Left lung (tissue), 4 donors: ENCODE measurements at regions not wholly inside any gene's neighbourhood (a gene's known extent, or its start where the extent isn't known, plus 50 kb on each side); places are given as distances from the start of the nearest gene placed in this dataset.

Source experiments
- ATAC-seq: fragments of 200-7000 bp; cut with Tn5 transposase; one replicate; pipeline ENCODE4 v1.9.1; 2020; ENCODE audit warnings: moderate library complexity
- DNase-seq, 4 donors: peaks; one replicate each; pipeline ENCODE4 v3.0.0-alpha.2; 2013 to 2020
- H3K27ac ChIP-seq, 2 donors: fragments of 200-600 bp; sonication (generic) in 1 of 2; one replicate each; pipeline versions ENCODE4 v1.5.0 to v1.8.0; 2020 to 2021
- H3K27me3 ChIP-seq, 2 donors: fragments of 200-600 bp; sonication (generic) in 1 of 2; one replicate each; pipeline versions ENCODE4 v1.5.0 to v1.8.0; 2020 to 2021
- H3K36me3 ChIP-seq, 2 donors: fragments of 200-600 bp; sonication (generic) in 1 of 2; one replicate each; pipeline versions ENCODE4 v1.5.0 to v1.8.0; 2020 to 2021
- H3K4me1 ChIP-seq, 2 donors: fragments of 200-600 bp; one replicate each; pipeline ENCODE4 v1.8.0; 2021
- H3K4me3 ChIP-seq, 2 donors: fragments of 200-600 bp; sonication (generic) in 1 of 2; one replicate each; pipeline versions ENCODE4 v1.5.0 to v1.8.0; 2020 to 2021; ENCODE audit warnings: mild to moderate bottlenecking in 1 of 2
- H3K9me3 ChIP-seq, 2 donors: fragments of 200-600 bp; sonication (generic) in 1 of 2; one replicate each; pipeline versions ENCODE4 v1.5.0 to v1.8.0; 2020 to 2021
- intact Hi-C, 2 donors: fragments of 100-400 bp; cut with DNase I; formaldehyde crosslinking; loops; one replicate each; pipeline versions ENCODE4 v1.11.2 to v1.14.2; 2022
- TF ChIP-seq, protein P1 (sequence below), 2 donors: fragments of 200-600 bp; sonication (generic) in 1 of 2; IDR thresholded peaks; one replicate each; pipeline versions ENCODE4 v1.5.0 to v1.8.0; 2021; ENCODE audit warnings: antibody characterized with exemption in 2 of 2
- donor health status: DM: no; HTN: yes; CAD: no.
- donor health status: DM: no; HTN: no; CAD: no.

- H3K27ac ChIP-seq = no peak overlapping the region
- H3K9me3 ChIP-seq = peaks cover 0 to 4% of the 10 kb centered on the region in 2 donors
- H3K36me3 ChIP-seq = no peaks in the 10 kb centered on the region
- no peaks in the 10 kb centered on the region for H3K4me1 ChIP-seq
- H3K4me3 ChIP-seq = no peak overlapping the region
- ATAC-seq (no peak), DNase-seq (no peak)
- intact Hi-C loops = no loop called here
- H3K27me3 ChIP-seq = no peaks in the 10 kb centered on the region
- TF ChIP-seq, protein P1, sequence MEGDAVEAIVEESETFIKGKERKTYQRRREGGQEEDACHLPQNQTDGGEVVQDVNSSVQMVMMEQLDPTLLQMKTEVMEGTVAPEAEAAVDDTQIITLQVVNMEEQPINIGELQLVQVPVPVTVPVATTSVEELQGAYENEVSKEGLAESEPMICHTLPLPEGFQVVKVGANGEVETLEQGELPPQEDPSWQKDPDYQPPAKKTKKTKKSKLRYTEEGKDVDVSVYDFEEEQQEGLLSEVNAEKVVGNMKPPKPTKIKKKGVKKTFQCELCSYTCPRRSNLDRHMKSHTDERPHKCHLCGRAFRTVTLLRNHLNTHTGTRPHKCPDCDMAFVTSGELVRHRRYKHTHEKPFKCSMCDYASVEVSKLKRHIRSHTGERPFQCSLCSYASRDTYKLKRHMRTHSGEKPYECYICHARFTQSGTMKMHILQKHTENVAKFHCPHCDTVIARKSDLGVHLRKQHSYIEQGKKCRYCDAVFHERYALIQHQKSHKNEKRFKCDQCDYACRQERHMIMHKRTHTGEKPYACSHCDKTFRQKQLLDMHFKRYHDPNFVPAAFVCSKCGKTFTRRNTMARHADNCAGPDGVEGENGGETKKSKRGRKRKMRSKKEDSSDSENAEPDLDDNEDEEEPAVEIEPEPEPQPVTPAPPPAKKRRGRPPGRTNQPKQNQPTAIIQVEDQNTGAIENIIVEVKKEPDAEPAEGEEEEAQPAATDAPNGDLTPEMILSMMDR (IDR thresholded peaks at IDR 0.05) = no peak
These were observed 121.8 kb downstream of the TBXT start for GRCh38 chr6:166045860-166046200.

DNA sequence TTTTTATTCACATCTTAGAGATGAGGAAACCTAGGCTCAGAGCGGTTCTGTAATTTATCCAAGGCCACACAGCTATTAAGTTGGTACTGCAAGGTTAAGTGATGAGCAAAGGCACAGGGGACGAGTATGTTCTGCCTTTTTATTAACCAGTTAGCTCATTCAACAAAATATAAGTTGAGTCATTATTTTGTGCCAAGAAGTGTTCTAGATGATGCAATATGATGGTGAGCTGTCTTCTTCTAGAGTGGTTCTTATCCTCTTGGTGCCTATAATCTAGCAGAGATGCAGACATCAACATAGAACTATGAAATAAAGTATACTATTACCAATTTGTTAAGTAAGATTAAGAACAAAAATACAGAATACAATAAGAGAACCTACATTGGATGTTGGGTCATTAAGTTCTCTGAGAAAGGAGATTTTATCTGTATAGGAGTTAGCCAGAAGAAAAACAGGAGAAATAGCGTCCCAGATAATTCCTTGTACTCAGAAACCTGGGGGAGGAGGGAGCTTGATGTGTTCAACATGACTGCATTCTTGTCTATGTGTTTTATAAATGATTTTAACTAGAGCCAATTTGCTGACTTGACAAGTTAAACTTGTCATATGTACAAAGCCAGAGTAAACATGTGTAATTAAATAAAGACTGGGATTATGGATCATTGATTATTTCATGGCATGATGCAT lies 122.3 kb downstream of the TBXT start:
- H3K27me3 ChIP-seq = no peaks in the 10 kb centered on the region
- TF ChIP-seq, protein P1 (IDR thresholded peaks at IDR 0.05) = no peak
- intact Hi-C loops = no loop called here
- ATAC-seq = no peak
- H3K9me3 ChIP-seq = no peaks in the 10 kb centered on the region
- DNase-seq = no peak
- no peaks in the 10 kb centered on the region for H3K4me1 ChIP-seq
- no peak overlapping the region for H3K27ac ChIP-seq
- H3K4me3 ChIP-seq = no peak overlapping the region
- H3K36me3 ChIP-seq = no peaks in the 10 kb centered on the region

DNA sequence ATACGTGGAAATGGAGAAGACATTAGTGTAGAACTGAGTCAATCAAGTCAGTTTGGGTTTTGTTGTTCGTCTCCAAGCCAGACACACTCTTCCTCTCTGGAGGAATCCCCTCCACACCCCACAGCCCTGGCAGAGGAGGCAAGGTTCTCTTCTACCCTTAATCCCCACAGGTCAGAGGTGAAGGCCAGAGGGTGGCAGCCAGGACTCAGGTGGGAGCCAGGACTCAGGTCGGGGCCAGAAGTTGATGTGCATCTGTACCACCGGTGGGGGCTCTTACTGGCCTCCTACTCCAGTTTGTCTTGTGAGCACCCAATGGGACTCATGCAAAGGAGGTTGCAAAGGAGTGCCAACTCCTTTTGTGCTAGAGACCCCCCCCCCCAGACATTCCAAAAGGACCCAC lies 126.4 kb downstream of the TBXT start:
- H3K36me3 ChIP-seq = no peaks in the 10 kb centered on the region
- no peaks in the 10 kb centered on the region for H3K27me3 ChIP-seq
- intact Hi-C loops = no loop called here
- H3K9me3 ChIP-seq = peaks cover 0 to 4% of the 10 kb centered on the region in 2 donors
- H3K27ac ChIP-seq = no peak overlapping the region
- no peaks in the 10 kb centered on the region for H3K4me1 ChIP-seq
- DNase-seq = no peak
- no peak overlapping the region for H3K4me3 ChIP-seq
- TF ChIP-seq, protein P1 (IDR thresholded peaks at IDR 0.05) = no peak
- ATAC-seq = no peak

DNA sequence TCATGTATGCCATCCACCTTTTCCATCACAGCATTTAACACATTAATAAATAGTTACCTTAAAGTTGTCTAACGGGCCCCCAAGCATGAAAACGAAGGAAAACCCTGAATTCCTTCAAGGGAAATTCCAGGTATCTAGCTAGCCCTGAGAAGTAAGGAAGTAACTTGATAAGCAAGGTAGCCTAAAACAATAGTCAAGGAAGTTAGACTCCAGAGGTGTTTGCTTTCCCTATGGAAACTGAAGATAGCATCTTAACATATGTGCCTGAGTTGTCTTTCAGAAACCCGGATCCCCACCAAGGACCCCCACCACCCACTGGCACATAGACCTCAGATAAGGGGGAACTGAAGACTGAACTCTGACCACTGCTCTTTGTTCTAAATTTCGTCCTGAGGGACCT lies 127.4 kb downstream of the TBXT start:
- Histone ChIP-seq H3K27ac (no peak overlapping the region), H3K4me3 (no peak overlapping the region), H3K27me3 (no peaks in the 10 kb centered on the region), H3K36me3 (no peaks in the 10 kb centered on the region), H3K9me3 (peaks cover 0 to 4% of the 10 kb centered on the region in 2 donors), H3K4me1 (no peaks in the 10 kb centered on the region)
- no peak for DNase-seq
- TF ChIP-seq, protein P1 (IDR thresholded peaks at IDR 0.05) = no peak
- intact Hi-C loops = no loop called here
- no peak for ATAC-seq

- Histone ChIP-seq H3K27me3 (no peaks in the 10 kb centered on the region), H3K27ac (no peak overlapping the region), H3K9me3 (peaks cover 0 to 4% of the 10 kb centered on the region in 2 donors), H3K36me3 (no peaks in the 10 kb centered on the region), H3K4me1 (no peaks in the 10 kb centered on the region), H3K4me3 (no peak overlapping the region)
- no peak for ATAC-seq
- DNase-seq = no peak
- TF ChIP-seq, protein P1 (IDR thresholded peaks at IDR 0.05) = no peak
- intact Hi-C loops = no loop called here
These were observed 131.1 kb downstream of the TBXT start for GRCh38 chr6:166036316-166037095.
